ENCODE measurements at regions not wholly inside any gene's neighbourhood (a gene's known extent, or its start where the extent isn't known, plus 50 kb on each side); places are given as distances from the start of the nearest gene placed in this dataset.

DNA sequence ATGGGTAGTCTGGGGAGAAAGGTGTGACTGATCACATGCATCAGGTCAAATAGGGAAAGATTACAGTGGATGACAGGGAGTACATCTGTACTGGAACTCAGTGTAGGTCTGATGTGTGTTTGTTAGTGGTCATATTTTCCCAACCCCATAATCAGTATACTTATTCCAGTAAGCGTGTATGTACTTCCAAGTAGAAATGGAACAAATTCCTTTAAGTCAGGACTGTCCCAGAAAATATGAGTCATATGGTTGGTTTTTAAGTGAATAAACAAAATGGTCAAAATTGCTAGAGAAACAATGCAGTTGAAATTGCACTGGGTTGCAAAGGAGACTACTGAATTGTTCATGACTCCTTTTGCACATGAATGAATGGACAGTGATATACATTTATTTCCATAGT is 118.8 kb upstream of the MYO3A start:
- ChIA-PET POLR2A (ENCODE audit: low non-redundant PET) (no interaction called here), CTCF (no interaction called here)
- no peak for DNase-seq (ENCODE audit: low spot score)
- TF ChIP-seq CTCF (conservative IDR thresholded peaks at IDR 0.05; ENCODE audit: low read depth): no peak
- H3K27ac ChIP-seq: no peak overlapping the region

DNA sequence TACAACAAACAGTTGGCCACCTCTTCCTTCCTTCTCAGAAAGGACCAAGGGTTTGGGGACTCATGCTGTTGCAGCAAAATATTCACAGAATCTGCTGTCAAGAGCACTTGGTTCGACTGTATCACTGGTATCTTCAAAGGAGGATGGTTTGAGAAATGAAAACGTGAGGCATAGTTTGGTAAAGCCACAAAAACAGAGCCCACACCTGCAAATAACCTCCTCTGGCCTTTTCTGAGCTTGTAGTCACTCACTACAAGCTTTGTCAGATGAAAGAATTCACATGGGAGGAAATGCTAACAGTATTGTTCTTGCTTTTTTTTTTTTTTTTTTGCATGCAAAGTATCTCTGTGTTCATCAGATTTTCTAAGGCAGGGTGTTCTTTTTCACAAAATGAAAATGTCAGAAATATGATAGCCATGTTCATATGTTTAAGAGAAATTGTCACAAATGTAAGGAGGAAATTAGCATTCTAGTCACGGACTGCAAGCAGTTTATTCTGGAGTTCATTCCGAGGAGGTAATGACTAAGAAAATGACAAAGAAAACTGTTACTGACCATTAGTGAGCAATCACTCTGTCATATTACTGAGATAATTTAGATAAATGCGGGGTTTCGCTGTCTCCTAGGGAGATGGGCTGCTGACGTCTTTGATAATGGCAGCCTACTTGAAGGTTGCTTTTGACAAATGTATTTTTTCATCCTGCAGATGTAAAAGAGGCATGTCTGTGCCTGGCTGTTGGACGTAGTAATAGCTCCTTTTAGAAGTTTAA is 117.8 kb upstream of the MYO3A start:
- ChIA-PET CTCF (interaction anchor here (0.6 kb wide), 1 partner anchor 90 kb away, joined by 6 read pairs; no protein-coding TSS in a partner anchor), POLR2A (ENCODE audit: low non-redundant PET) (no interaction called here)
- DNase-seq (ENCODE audit: low spot score): no peak
- no peak for TF ChIP-seq CTCF (conservative IDR thresholded peaks at IDR 0.05; ENCODE audit: low read depth)
- H3K27ac ChIP-seq: no peak overlapping the region

DNA sequence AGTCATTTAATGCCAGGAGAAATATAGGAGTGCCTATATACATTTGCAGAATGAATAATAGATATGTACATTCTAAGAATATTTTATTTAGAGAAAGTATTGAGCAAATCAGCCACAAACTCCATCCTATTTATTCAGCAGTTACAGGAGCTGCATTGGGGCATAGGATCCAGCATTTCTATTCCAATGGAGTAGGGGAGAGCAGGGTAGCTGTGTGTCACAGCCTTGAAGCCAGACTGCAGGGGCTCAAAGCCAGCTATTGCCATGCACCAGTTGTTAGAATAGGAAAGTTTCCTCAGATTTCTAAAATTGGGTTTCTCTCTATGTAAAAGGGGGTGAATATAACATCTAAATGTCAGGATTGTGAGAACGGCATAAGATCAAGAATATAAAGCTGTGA is 116.8 kb upstream of the MYO3A start:
- no peak for TF ChIP-seq CTCF (conservative IDR thresholded peaks at IDR 0.05; ENCODE audit: low read depth)
- POLR2A ChIA-PET (ENCODE audit: low non-redundant PET): no interaction called here
- CTCF ChIA-PET: no interaction called here
- no peak overlapping the region for H3K27ac ChIP-seq
- DNase-seq (ENCODE audit: low spot score): no peak

DNA sequence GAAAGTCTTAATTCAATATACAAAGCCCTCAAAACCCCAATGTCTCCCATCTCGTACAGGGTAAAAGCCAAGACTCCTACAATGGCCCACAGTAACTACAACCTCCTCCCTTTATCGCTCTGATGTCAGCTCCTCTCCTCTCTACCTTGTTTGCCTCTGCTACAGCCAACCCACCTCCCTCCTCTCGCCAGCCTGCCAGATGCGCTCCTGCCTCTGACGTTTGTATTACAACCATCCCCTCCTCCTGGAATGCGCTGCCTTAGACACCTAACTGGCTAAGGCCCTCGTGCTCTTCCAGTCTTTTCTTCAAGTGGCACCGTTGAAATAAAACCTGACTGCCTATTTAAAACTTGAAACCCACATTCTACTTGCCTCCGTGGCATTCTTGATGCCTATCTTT is 115.3 kb upstream of the MYO3A start:
- no peak for TF ChIP-seq CTCF (conservative IDR thresholded peaks at IDR 0.05; ENCODE audit: low read depth)
- no peak for DNase-seq (ENCODE audit: low spot score)
- ChIA-PET POLR2A (ENCODE audit: low non-redundant PET) (no interaction called here), CTCF (no interaction called here)
- no peak overlapping the region for H3K27ac ChIP-seq

- CTCF ChIA-PET: no interaction called here
- no peak overlapping the region for H3K27ac ChIP-seq
- no peak for TF ChIP-seq CTCF (conservative IDR thresholded peaks at IDR 0.05; ENCODE audit: low read depth)
- POLR2A ChIA-PET (ENCODE audit: low non-redundant PET): no interaction called here
- no peak for DNase-seq (ENCODE audit: low spot score)
These were observed 113.6 kb upstream of the MYO3A start for GRCh38 chr10:25820472-25820871.

DNA sequence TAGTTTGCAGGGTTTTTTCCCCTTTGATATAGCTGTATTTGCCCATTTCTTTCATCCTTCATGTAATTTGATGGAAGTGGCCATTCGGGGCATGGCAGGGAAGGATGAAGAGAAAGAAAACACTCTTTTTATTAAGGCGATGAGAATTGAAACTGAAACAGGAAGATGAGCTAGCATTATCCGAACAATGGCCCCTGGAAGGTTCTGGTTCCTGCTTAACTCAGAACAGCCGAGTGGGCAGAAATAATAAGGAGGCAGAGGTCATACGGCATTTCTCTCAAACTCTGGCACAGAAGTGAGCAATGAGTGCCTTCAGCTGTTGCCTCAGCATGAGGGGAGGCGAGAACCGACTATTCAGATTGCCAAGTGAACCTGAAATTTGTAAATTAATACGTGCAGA is 113.2 kb upstream of the MYO3A start:
- ChIA-PET CTCF (no interaction called here), POLR2A (ENCODE audit: low non-redundant PET) (no interaction called here)
- TF ChIP-seq CTCF (conservative IDR thresholded peaks at IDR 0.05; ENCODE audit: low read depth): no peak
- no peak for DNase-seq (ENCODE audit: low spot score)
- no peak overlapping the region for H3K27ac ChIP-seq
